ENCODE measurements at regions not wholly inside any gene's neighbourhood (a gene's known extent, or its start where the extent isn't known, plus 50 kb on each side); places are given as distances from the start of the nearest gene placed in this dataset.
"Not testable (repeated sequence)": the region's sequence is repeated elsewhere in the genome, so short reads cannot be mapped to it uniquely, and the experiment has no call there.

- no peak for DNase-seq
Measured at GRCh38 chr19:34044021-34044420, 128.3 kb upstream of the LSM14A start.

GRCh38 chr19:34049944-34050343, 122.4 kb upstream of the LSM14A start:
- DNase-seq: no peak

- DNase-seq: not testable (repeated sequence)
Measured at GRCh38 chr19:34050430-34050829, 121.9 kb upstream of the LSM14A start.

- DNase-seq: no peak
Measured at GRCh38 chr19:34051255-34051654, 121.0 kb upstream of the LSM14A start.

- no peak for DNase-seq
Measured at GRCh38 chr19:34057155-34057554, 115.1 kb upstream of the LSM14A start.

GRCh38 chr19:34066007-34066643, 106.2 kb upstream of the LSM14A start:
- DNase-seq: no peak

- DNase-seq: no peak
Measured at GRCh38 chr19:34067861-34068271, 104.4 kb upstream of the LSM14A start.

GRCh38 chr19:34075661-34076091, 96.6 kb upstream of the LSM14A start:
- no peak for DNase-seq

- no peak for DNase-seq
Measured at GRCh38 chr19:34082289-34083077, 89.8 kb upstream of the LSM14A start.

GRCh38 chr19:34084396-34085145, 87.7 kb upstream of the LSM14A start:
- no peak for DNase-seq

- no peak for DNase-seq
Measured at GRCh38 chr19:34085336-34085735, 87.0 kb upstream of the LSM14A start.

GRCh38 chr19:34088292-34088691, 84.0 kb upstream of the LSM14A start:
- DNase-seq: no peak

- no peak for DNase-seq
Measured at GRCh38 chr19:34089566-34089965, 82.7 kb upstream of the LSM14A start.

GRCh38 chr19:34094960-34095359, 77.3 kb upstream of the LSM14A start:
- no peak for DNase-seq

- DNase-seq: not testable (repeated sequence)
Measured at GRCh38 chr19:34095411-34095810, 76.9 kb upstream of the LSM14A start.

- DNase-seq: peak; percentile 76
Measured at GRCh38 chr19:34096020-34096915, 76.0 kb upstream of the LSM14A start.

- peak; percentile 14 for DNase-seq
Measured at GRCh38 chr19:34104096-34104495, 68.2 kb upstream of the LSM14A start.

GRCh38 chr19:34104557-34104956, 67.7 kb upstream of the LSM14A start:
- no peak for DNase-seq

- no peak for DNase-seq
Measured at GRCh38 chr19:34109596-34109995, 62.7 kb upstream of the LSM14A start.

- DNase-seq: no peak
Measured at GRCh38 chr19:34118879-34119748, 53.2 kb upstream of the LSM14A start.

GRCh38 chr19:34120141-34120540, 52.2 kb upstream of the LSM14A start:
- no peak for DNase-seq
